H9 (cell line): ENCODE measurements at regions not wholly inside any gene's neighbourhood (a gene's known extent, or its start where the extent isn't known, plus 50 kb on each side); places are given as distances from the start of the nearest gene placed in this dataset.

Experiments used
- DNase-seq: peaks from one replicate; pipeline ENCODE4 v3.0.0-alpha.2; 2017
- H2AFZ ChIP-seq: one replicate; pipeline ENCODE4 v1.6.1; 2013; ENCODE audit warnings: mild to moderate bottlenecking, low read length, control low read depth, moderate library complexity
- H2AK5ac ChIP-seq: 2 replicates; pipeline ENCODE4 v1.6.1; 2013; ENCODE audit warnings: low read length, control low read depth, mixed read lengths; ENCODE audit not compliant: insufficient read length
- H2BK120ac ChIP-seq: one replicate; pipeline ENCODE4 v1.6.1; 2013; ENCODE audit warnings: low read depth, mild to moderate bottlenecking, low read length, control low read depth, inconsistent platforms; ENCODE audit not compliant: poor library complexity, severe bottlenecking
- H2BK12ac ChIP-seq: 2 replicates; pipeline ENCODE4 v1.6.1; 2013; ENCODE audit warnings: low read length, control low read depth, mixed read lengths, low read depth; ENCODE audit not compliant: insufficient read length
- H2BK15ac ChIP-seq: 2 replicates; pipeline ENCODE4 v1.6.1; 2013; ENCODE audit warnings: low read depth, low read length, control low read depth
- H2BK20ac ChIP-seq: one replicate; pipeline ENCODE4 v1.6.1; 2013; ENCODE audit warnings: low read depth, mild to moderate bottlenecking, low read length, control low read depth, inconsistent platforms; ENCODE audit not compliant: poor library complexity, severe bottlenecking
- H2BK5ac ChIP-seq: 2 replicates; pipeline ENCODE4 v1.6.1; 2013; ENCODE audit warnings: low read length, control low read depth, mixed read lengths; ENCODE audit not compliant: insufficient read length
- H3K14ac ChIP-seq: 2 replicates; pipeline ENCODE4 v1.6.1; 2013; ENCODE audit warnings: low read length, control low read depth; ENCODE audit not compliant: insufficient read depth
- H3K18ac ChIP-seq: 2 replicates; pipeline ENCODE4 v1.6.1; 2013; ENCODE audit warnings: low read depth, mild to moderate bottlenecking, mixed read lengths, low read length, control low read depth; ENCODE audit not compliant: insufficient read length
- H3K23ac ChIP-seq: 2 replicates; pipeline ENCODE4 v1.6.1; 2013; ENCODE audit warnings: low read length, control low read depth, mixed read lengths, low read depth; ENCODE audit not compliant: insufficient read length
- H3K23me2 ChIP-seq: 2 replicates; pipeline ENCODE4 v1.6.1; 2013; ENCODE audit warnings: low read depth, mild to moderate bottlenecking, mixed read lengths, low read length, control low read depth; ENCODE audit not compliant: insufficient read length, poor library complexity, severe bottlenecking
- H3K27ac ChIP-seq: 2 replicates; pipeline ENCODE4 v1.5.1; 2013; ENCODE audit warnings: low read length, control low read depth, mixed read lengths, low read depth; ENCODE audit not compliant: insufficient read length
- H3K27me3 ChIP-seq: 2 replicates; pipeline ENCODE4 v1.6.1; 2013; ENCODE audit warnings: low read length, control low read depth, inconsistent platforms; ENCODE audit not compliant: insufficient read depth
- H3K4ac ChIP-seq: 2 replicates; pipeline ENCODE4 v1.6.1; 2013; ENCODE audit warnings: low read depth, mild to moderate bottlenecking, control low read depth, inconsistent platforms, low read length, moderate library complexity
- H3K4me1 ChIP-seq: 2 replicates; pipeline ENCODE4 v1.6.1; 2013; ENCODE audit warnings: low read length, control low read depth, inconsistent platforms; ENCODE audit not compliant: insufficient read depth
- H3K4me2 ChIP-seq: 2 replicates; pipeline ENCODE4 v1.6.1; 2013; ENCODE audit warnings: low read length, control low read depth, mixed read lengths; ENCODE audit not compliant: insufficient read length, insufficient read depth
- H3K56ac ChIP-seq: 2 replicates; pipeline ENCODE4 v1.6.1; 2013; ENCODE audit warnings: low read depth, mild to moderate bottlenecking, mixed read lengths, low read length, control low read depth; ENCODE audit not compliant: insufficient read length
- H3K79me1 ChIP-seq: 2 replicates; pipeline ENCODE4 v1.6.1; 2013; ENCODE audit warnings: low read depth, mild to moderate bottlenecking, moderate library complexity, low read length, control low read depth, inconsistent platforms; ENCODE audit not compliant: insufficient read depth, poor library complexity, severe bottlenecking
- H3K79me2 ChIP-seq: 2 replicates; pipeline ENCODE4 v1.6.1; 2013; ENCODE audit warnings: low read length, control low read depth, inconsistent platforms; ENCODE audit not compliant: insufficient read depth
- H3K9ac ChIP-seq: 2 replicates; pipeline ENCODE4 v1.6.1; 2013; ENCODE audit warnings: low read length, control low read depth, mixed read lengths; ENCODE audit not compliant: insufficient read length; ENCODE audit errors: extremely low read depth
- H3K9me3 ChIP-seq: one replicate; pipeline ENCODE4 v1.6.1; 2013; ENCODE audit warnings: low read depth, low read length, inconsistent platforms; ENCODE audit not compliant: control insufficient read depth
- H3T11ph ChIP-seq: one replicate; pipeline ENCODE4 v1.6.1; 2013; ENCODE audit warnings: mild to moderate bottlenecking, low read length, control low read depth, inconsistent platforms
- H4K20me1 ChIP-seq: one replicate; pipeline ENCODE4 v1.6.1; 2013; ENCODE audit not compliant: control insufficient read depth, insufficient read length, insufficient read depth
- H4K5ac ChIP-seq: 2 replicates; pipeline ENCODE4 v1.6.1; 2013; ENCODE audit warnings: low read depth, mild to moderate bottlenecking, mixed read lengths, low read length, control low read depth; ENCODE audit not compliant: insufficient read length
- H4K8ac ChIP-seq: replicated peaks from 2 replicates; pipeline ENCODE4 v1.6.1; 2013; ENCODE audit warnings: low read length, control low read depth, mixed read lengths, low read depth; ENCODE audit not compliant: insufficient read length
- H4K91ac ChIP-seq: 2 replicates; pipeline ENCODE4 v1.6.1; 2013; ENCODE audit warnings: low read depth, mild to moderate bottlenecking, moderate library complexity, mixed read lengths, low read length, control low read depth; ENCODE audit not compliant: insufficient read length
- H3K27ac Mint-ChIP-seq, 3 experiments: 2 replicates in 2 of 3; 3 replicates in 1 of 3; pipeline ENCODE4 v1.8.0; 2020 to 2021; ENCODE audit warnings: mixed read lengths in 3 of 3, mild to moderate bottlenecking in 1 of 3, moderate library complexity in 1 of 3
- H3K27me3 Mint-ChIP-seq: 2 replicates; pipeline ENCODE4 v1.8.0; 2021; ENCODE audit warnings: low read depth, mild to moderate bottlenecking, moderate library complexity, mixed read lengths
- H3K36me3 Mint-ChIP-seq, 3 experiments: 2 replicates in 2 of 3; 3 replicates in 1 of 3; pipeline ENCODE4 v1.8.0; 2020 to 2021; ENCODE audit warnings: low read depth in 3 of 3, mixed read lengths in 3 of 3; ENCODE audit not compliant: insufficient read depth in 1 of 3
- H3K4me1 Mint-ChIP-seq, 2 experiments: 2 replicates each; pipeline ENCODE4 v1.8.0; 2020; ENCODE audit warnings: mixed read lengths in 2 of 2
- H3K4me3 Mint-ChIP-seq, 2 experiments: 2 replicates in 1 of 2; 3 replicates in 1 of 2; pipeline ENCODE4 v1.8.0; 2020 to 2021; ENCODE audit warnings: mild to moderate bottlenecking in 2 of 2, mixed read lengths in 2 of 2, moderate library complexity in 1 of 2
- H3K9me3 Mint-ChIP-seq, 2 experiments: 2 replicates in 1 of 2; 3 replicates in 1 of 2; pipeline ENCODE4 v1.8.0; 2020; ENCODE audit warnings: mild to moderate bottlenecking in 2 of 2, mixed read lengths in 2 of 2, moderate library complexity in 1 of 2
- CTCF ChIP-seq: fragments of 200-600 bp; sonication (generic); conservative IDR thresholded peaks from 3 replicates; pipeline ENCODE4 v1.8.0; 2021; ENCODE audit warnings: antibody characterized with exemption, mild to moderate bottlenecking
- WGBS: extraction: QIAGEN DNeasy Blood & Tissue Kit; methylation state at CpG from one replicate; pipeline ENCODE4 v1.1.7; 2013; ENCODE audit warnings: missing lambda C conversion rate, low lambda C conversion rate, mixed read lengths; ENCODE audit not compliant: insufficient read length; ENCODE audit errors: extremely low coverage; 5-methylcytosine and 5-hydroxymethylcytosine counted together

GRCh38 chr2:161008311-161008710 lies 151.9 kb upstream of the TANK start:
- Mint-ChIP-seq H3K36me3 (peaks cover 0 to 11% (median 2%) of the 10 kb centered on the region in 3 experiments; a peak in 4 of 7 replicates), H3K9me3 (peaks cover 8 to 9% of the 10 kb centered on the region in 2 experiments; a peak in 4 of 5 replicates), H3K27me3 (no peaks in the 10 kb centered on the region; the same call in 1 of the 2 replicates), H3K4me1 (peaks cover 7 to 10% of the 10 kb centered on the region in 2 experiments), H3K4me3 (no peak overlapping the region), H3K27ac (no peak overlapping the region)
- H3K23ac ChIP-seq, result no peak overlapping the region
- no peak overlapping the region for H4K5ac ChIP-seq
- H4K8ac ChIP-seq, result no peak overlapping the region
- no peaks in the 10 kb centered on the region for H3K23me2 ChIP-seq
- no peak overlapping the region for H2AK5ac ChIP-seq
- H3K27ac ChIP-seq, result no peak overlapping the region
- H3T11ph ChIP-seq, result no peak overlapping the region
- H3K4me1 ChIP-seq, result no peaks in the 10 kb centered on the region; the same call in 1 of the 2 replicates
- DNase-seq, result no peak
- no peak overlapping the region for H2BK20ac ChIP-seq
- H2BK15ac ChIP-seq, result no peak overlapping the region
- no peak overlapping the region for H3K4ac ChIP-seq
- no peak overlapping the region for H2BK5ac ChIP-seq
- H4K91ac ChIP-seq, result no peak overlapping the region
- H2BK12ac ChIP-seq, result no peak overlapping the region
- H3K14ac ChIP-seq, result no peak overlapping the region
- H3K79me2 ChIP-seq, result no peaks in the 10 kb centered on the region
- H3K27me3 ChIP-seq, result no peaks in the 10 kb centered on the region
- H2AFZ ChIP-seq, result no peak overlapping the region
- no peak overlapping the region for H3K56ac ChIP-seq
- H3K79me1 ChIP-seq, result no peaks in the 10 kb centered on the region
- H3K4me2 ChIP-seq, result no peak overlapping the region
- TF ChIP-seq CTCF, result no peak
- H2BK120ac ChIP-seq, result no peak overlapping the region
- H4K20me1 ChIP-seq, result no peaks in the 10 kb centered on the region
- H3K9ac ChIP-seq, result no peak overlapping the region
- no peak overlapping the region for H3K18ac ChIP-seq
- H3K9me3 ChIP-seq, result no peaks in the 10 kb centered on the region
- no CpG with 5 or more reads among the region's 3 CpGs for WGBS
